HG03442 (cell line): ENCODE measurements at regions not wholly inside any gene's neighbourhood (a gene's known extent, or its start where the extent isn't known, plus 50 kb on each side); places are given as distances from the start of the nearest gene placed in this dataset.
A peak's percentile ranks its signal among the peaks of the same experiment; 100 is the strongest.
"Not testable (repeated sequence)": the region's sequence is repeated elsewhere in the genome, so short reads cannot be mapped to it uniquely, and the experiment has no call there.

Experiments used
- ATAC-seq: cut with Tn5 transposase; IDR thresholded peaks from one replicate; pipeline ENCODE4 v1.9.1; 2021; ENCODE audit warnings: mild to moderate bottlenecking, moderate library complexity; ENCODE audit not compliant: unreplicated experiment

GRCh38 chr12:29029484-29029883, 119.6 kb upstream of the FAR2 start:
- not testable (repeated sequence) for ATAC-seq

GRCh38 chr12:29030006-29030405, 119.1 kb upstream of the FAR2 start:
- ATAC-seq: no peak

- ATAC-seq: no peak
Observed at GRCh38 chr12:29032446-29032845, 116.6 kb upstream of the FAR2 start.

GRCh38 chr12:29033519-29033918, 115.6 kb upstream of the FAR2 start:
- no peak for ATAC-seq

GRCh38 chr12:29035112-29035511, 114.0 kb upstream of the FAR2 start:
- no peak for ATAC-seq

GRCh38 chr12:29039013-29039412, 110.1 kb upstream of the FAR2 start:
- no peak for ATAC-seq

GRCh38 chr12:29041621-29042020, 107.5 kb upstream of the FAR2 start:
- no peak for ATAC-seq

GRCh38 chr12:29043069-29043468, 106.0 kb upstream of the FAR2 start:
- ATAC-seq: no peak

GRCh38 chr12:29044799-29045198, 104.3 kb upstream of the FAR2 start:
- no peak for ATAC-seq

GRCh38 chr12:29048787-29049186, 100.3 kb upstream of the FAR2 start:
- no peak for ATAC-seq

- ATAC-seq: peak; percentile 69
Observed at GRCh38 chr12:29050503-29050902, 98.6 kb upstream of the FAR2 start.

- no peak for ATAC-seq
Observed at GRCh38 chr12:29051221-29051620, 97.9 kb upstream of the FAR2 start.

GRCh38 chr12:29053567-29053966, 95.5 kb upstream of the FAR2 start:
- peak; percentile 83 for ATAC-seq

- ATAC-seq: no peak
Observed at GRCh38 chr12:29054858-29055663, 94.0 kb upstream of the FAR2 start.

- peak; percentile 83 for ATAC-seq
Observed at GRCh38 chr12:29066011-29066588, 83.0 kb upstream of the FAR2 start.

GRCh38 chr12:29067430-29067829, 81.6 kb upstream of the FAR2 start:
- ATAC-seq: no peak

- no peak for ATAC-seq
Observed at GRCh38 chr12:29070309-29070708, 78.8 kb upstream of the FAR2 start.

GRCh38 chr12:29071099-29071498, 78.0 kb upstream of the FAR2 start:
- no peak for ATAC-seq

GRCh38 chr12:29072631-29073030, 76.4 kb upstream of the FAR2 start:
- ATAC-seq: no peak

- ATAC-seq: peak; percentile 83
Observed at GRCh38 chr12:29073631-29074239, 75.3 kb upstream of the FAR2 start.

GRCh38 chr12:29081101-29081500, 68.0 kb upstream of the FAR2 start:
- no peak for ATAC-seq

GRCh38 chr12:29082522-29082921, 66.6 kb upstream of the FAR2 start:
- peak; percentile 74 for ATAC-seq
